HEK293 (cell line): ENCODE measurements at regions not wholly inside any gene's neighbourhood (a gene's known extent, or its start where the extent isn't known, plus 50 kb on each side); places are given as distances from the start of the nearest gene placed in this dataset.

Experiments
- CTCF ChIA-PET: fragments of 350-600 bp; formaldehyde crosslinking; extraction: SDS; loops from one replicate; lab custom pipeline; 2021; ENCODE audit warnings: antibody characterized with exemption; lab: Yijun Ruan, JAX
- POLR2A ChIA-PET: fragments of 300-600 bp; formaldehyde crosslinking; extraction: SDS; loops from one replicate; lab custom pipeline; 2020; ENCODE audit warnings: antibody characterized with exemption, inconsistent platforms; lab: Yijun Ruan, JAX
- H3K27ac ChIP-seq: fragments of 200-500 bp; sonication (Bioruptor generic); 2 replicates; pipeline ENCODE4 v1.5.1; 2014; ENCODE audit warnings: low read depth, low read length, control low read depth, inconsistent platforms; ENCODE audit errors: extremely low read depth
- H3K36me3 ChIP-seq, 2 experiments: fragments of 200-500 bp in 1 of 2; sonication (Bioruptor generic) in 1 of 2; 1 replicate in 1 of 2; 2 replicates in 1 of 2; pipeline ENCODE4 v1.5.1; 2014 to 2017; ENCODE audit warnings: inconsistent platforms in 2 of 2, low read length in 2 of 2; ENCODE audit not compliant: control insufficient read depth in 2 of 2, insufficient read depth in 1 of 2
- H3K4me1 ChIP-seq: fragments of 200-500 bp; sonication (Bioruptor generic); 2 replicates; pipeline ENCODE4 v1.5.1; 2014; ENCODE audit warnings: mild to moderate bottlenecking, low read length, inconsistent platforms; ENCODE audit not compliant: control insufficient read depth, insufficient read depth
- H3K4me3 ChIP-seq: 2 replicates; pipeline ENCODE4 v1.5.1; 2011; ENCODE audit warnings: low read depth, mild to moderate bottlenecking, control low read depth, low read length, moderate library complexity
- H3K9me3 ChIP-seq: fragments of 200-500 bp; sonication (Bioruptor generic); 2 replicates; pipeline ENCODE4 v1.5.1; 2014; ENCODE audit warnings: low read depth, low read length, inconsistent platforms; ENCODE audit not compliant: control insufficient read depth, insufficient read depth
- AEBP2 ChIP-seq: fragments of 450-650 bp; formaldehyde crosslinking; IDR thresholded peaks from 2 replicates; pipeline ENCODE4 v1.5.1; 2016; ENCODE audit warnings: missing biosample characterization, missing genetic modification characterization, borderline replicate concordance
- EGR2 ChIP-seq: fragments of 450-650 bp; formaldehyde crosslinking; IDR thresholded peaks from 2 replicates; pipeline ENCODE4 v1.5.1; 2016; ENCODE audit warnings: low read depth, missing biosample characterization, missing genetic modification characterization
- ELK4 ChIP-seq: IDR thresholded peaks from 2 replicates; pipeline ENCODE4 v1.6.1; 2011; ENCODE audit warnings: mild to moderate bottlenecking, low read depth, low read length, borderline replicate concordance
- MEIS1 ChIP-seq: sonication (generic); formaldehyde crosslinking; IDR thresholded peaks from 2 replicates; pipeline ENCODE4 v1.8.1; 2022; ENCODE audit warnings: missing genetic modification reagents, mild to moderate bottlenecking, borderline replicate concordance
- OSR2 ChIP-seq: fragments of 450-650 bp; formaldehyde crosslinking; IDR thresholded peaks from 2 replicates; pipeline ENCODE4 v1.5.1; 2016; ENCODE audit warnings: missing biosample characterization, missing genetic modification characterization
- TRIM28 ChIP-seq: IDR thresholded peaks from 2 replicates; pipeline ENCODE4 v1.6.1; 2011; ENCODE audit warnings: low read length, control low read depth, borderline replicate concordance
- ZBTB20 ChIP-seq: fragments of 450-650 bp; formaldehyde crosslinking; IDR thresholded peaks from 2 replicates; pipeline ENCODE4 v1.5.1; 2016; ENCODE audit warnings: missing biosample characterization, missing genetic modification characterization
- ZNF114 ChIP-seq: fragments of 450-650 bp; formaldehyde crosslinking; IDR thresholded peaks from 2 replicates; pipeline ENCODE4 v1.5.0; 2017; ENCODE audit warnings: missing biosample characterization, missing genetic modification characterization
- ZNF133 ChIP-seq: fragments of 450-650 bp; formaldehyde crosslinking; IDR thresholded peaks from 2 replicates; pipeline ENCODE4 v1.5.1; 2016; ENCODE audit warnings: missing biosample characterization, missing genetic modification characterization
- ZNF174 ChIP-seq: fragments of 450-650 bp; formaldehyde crosslinking; IDR thresholded peaks from 2 replicates; pipeline ENCODE4 v1.5.0; 2017; ENCODE audit warnings: missing biosample characterization, mild to moderate bottlenecking, missing genetic modification characterization
- ZNF175 ChIP-seq: fragments of 450-650 bp; formaldehyde crosslinking; IDR thresholded peaks from 2 replicates; pipeline ENCODE4 v1.5.1; 2016; ENCODE audit warnings: missing biosample characterization, missing genetic modification characterization
- ZNF221 ChIP-seq: fragments of 450-650 bp; formaldehyde crosslinking; IDR thresholded peaks from 2 replicates; pipeline ENCODE4 v1.5.1; 2017; ENCODE audit warnings: missing biosample characterization, missing genetic modification characterization, borderline replicate concordance
- ZNF311 ChIP-seq: fragments of 450-650 bp; formaldehyde crosslinking; IDR thresholded peaks from 2 replicates; pipeline ENCODE4 v1.5.1; 2017; ENCODE audit warnings: missing biosample characterization, missing genetic modification characterization, borderline replicate concordance
- ZNF324 ChIP-seq: fragments of 450-650 bp; formaldehyde crosslinking; IDR thresholded peaks from 2 replicates; pipeline ENCODE4 v1.5.1; 2016; ENCODE audit warnings: missing biosample characterization, missing genetic modification characterization
- ZNF350 ChIP-seq: fragments of 450-650 bp; formaldehyde crosslinking; IDR thresholded peaks from 2 replicates; pipeline ENCODE4 v1.5.0; 2017; ENCODE audit warnings: missing biosample characterization, mild to moderate bottlenecking, missing genetic modification characterization
- ZNF394 ChIP-seq: fragments of 450-650 bp; formaldehyde crosslinking; IDR thresholded peaks from 2 replicates; pipeline ENCODE4 v1.5.1; 2016; ENCODE audit warnings: missing biosample characterization, missing genetic modification characterization, mild to moderate bottlenecking, moderate library complexity, borderline replicate concordance
- ZNF416 ChIP-seq: fragments of 450-650 bp; formaldehyde crosslinking; IDR thresholded peaks from 2 replicates; pipeline ENCODE4 v1.5.1; 2016; ENCODE audit warnings: missing biosample characterization, missing genetic modification characterization
- ZNF426 ChIP-seq: fragments of 450-650 bp; formaldehyde crosslinking; IDR thresholded peaks from 2 replicates; pipeline ENCODE4 v1.5.1; 2017; ENCODE audit warnings: missing biosample characterization, missing genetic modification characterization, mild to moderate bottlenecking, inconsistent platforms, moderate library complexity
- ZNF48 ChIP-seq: fragments of 450-650 bp; formaldehyde crosslinking; IDR thresholded peaks from 2 replicates; pipeline ENCODE4 v1.5.1; 2016; ENCODE audit warnings: missing biosample characterization, missing genetic modification characterization
- ZNF501 ChIP-seq: fragments of 450-650 bp; formaldehyde crosslinking; IDR thresholded peaks from 2 replicates; pipeline ENCODE4 v1.5.1; 2016; ENCODE audit warnings: missing biosample characterization, missing genetic modification characterization
- ZNF837 ChIP-seq: fragments of 450-650 bp; formaldehyde crosslinking; IDR thresholded peaks from 2 replicates; pipeline ENCODE4 v1.5.1; 2016; ENCODE audit warnings: missing biosample characterization, missing genetic modification characterization
- TF ChIP-seq, protein P1 (sequence below): fragments of 450-650 bp; formaldehyde crosslinking; optimal IDR thresholded peaks from 2 replicates; pipeline ENCODE3; 2016; ENCODE audit warnings: missing biosample characterization, mild to moderate bottlenecking, missing genetic modification characterization

DNA sequence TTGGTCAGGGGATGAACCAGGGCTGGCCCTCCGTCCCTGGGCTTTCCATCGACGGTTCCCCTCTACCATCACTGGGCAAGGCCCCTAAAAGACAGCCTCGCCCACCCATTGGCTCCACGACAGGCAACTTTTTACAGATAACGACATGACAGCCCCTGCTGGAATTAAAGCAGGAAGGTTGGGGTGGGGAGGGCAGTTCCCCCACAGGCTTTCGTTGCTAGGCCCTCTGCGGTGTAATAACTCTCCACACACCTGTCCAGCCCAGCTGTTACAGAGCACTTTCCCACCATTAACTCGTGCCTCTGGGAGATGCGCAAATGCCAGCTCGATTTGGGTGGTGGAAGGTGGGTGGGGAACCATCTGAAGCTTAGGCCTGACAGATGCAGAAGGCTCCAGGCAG is 264.2 kb upstream of the TLE3 start:
- ChIA-PET POLR2A (no interaction called here), CTCF (interaction anchor here (0.6 to 1.6 kb wide), 5 partner anchors 27 to 1229 kb away, joined by 3 to 5 read pairs (median 3); no protein-coding TSS in a partner anchor)
- H3K4me3 ChIP-seq, result no peak overlapping the region
- H3K27ac ChIP-seq, result no peak overlapping the region
- H3K4me1 ChIP-seq, result no peaks in the 10 kb centered on the region
- H3K36me3 ChIP-seq, result no peaks in the 10 kb centered on the region
- no peaks in the 10 kb centered on the region for H3K9me3 ChIP-seq
- TF ChIP-seq ZNF114 (tag by site-specific recombination), result no peak
- no peak for TF ChIP-seq ZNF416
- TF ChIP-seq ZBTB20 (tag by site-specific recombination), result no peak

DNA sequence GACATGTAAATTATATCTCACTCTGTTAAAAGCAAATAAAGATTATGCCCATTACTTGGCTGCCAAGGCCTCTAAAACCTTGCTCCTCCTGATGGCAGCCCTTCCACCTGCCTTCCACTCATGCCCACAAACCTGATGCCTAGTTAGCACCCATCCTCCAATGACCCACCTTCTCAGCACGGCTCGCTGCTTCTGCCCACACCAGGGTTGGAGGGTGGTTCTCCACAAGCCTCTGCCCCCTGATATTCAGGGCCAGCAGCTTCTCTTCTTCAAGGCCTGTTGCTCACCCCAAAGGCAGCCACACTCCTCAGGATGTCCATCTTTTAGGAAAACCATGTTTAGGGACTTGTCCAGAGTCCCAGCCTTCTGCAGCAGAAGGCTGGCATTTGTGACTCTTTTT is 263.4 kb upstream of the TLE3 start:
- no peak overlapping the region for H3K4me3 ChIP-seq
- CTCF ChIA-PET, result no interaction called here

DNA sequence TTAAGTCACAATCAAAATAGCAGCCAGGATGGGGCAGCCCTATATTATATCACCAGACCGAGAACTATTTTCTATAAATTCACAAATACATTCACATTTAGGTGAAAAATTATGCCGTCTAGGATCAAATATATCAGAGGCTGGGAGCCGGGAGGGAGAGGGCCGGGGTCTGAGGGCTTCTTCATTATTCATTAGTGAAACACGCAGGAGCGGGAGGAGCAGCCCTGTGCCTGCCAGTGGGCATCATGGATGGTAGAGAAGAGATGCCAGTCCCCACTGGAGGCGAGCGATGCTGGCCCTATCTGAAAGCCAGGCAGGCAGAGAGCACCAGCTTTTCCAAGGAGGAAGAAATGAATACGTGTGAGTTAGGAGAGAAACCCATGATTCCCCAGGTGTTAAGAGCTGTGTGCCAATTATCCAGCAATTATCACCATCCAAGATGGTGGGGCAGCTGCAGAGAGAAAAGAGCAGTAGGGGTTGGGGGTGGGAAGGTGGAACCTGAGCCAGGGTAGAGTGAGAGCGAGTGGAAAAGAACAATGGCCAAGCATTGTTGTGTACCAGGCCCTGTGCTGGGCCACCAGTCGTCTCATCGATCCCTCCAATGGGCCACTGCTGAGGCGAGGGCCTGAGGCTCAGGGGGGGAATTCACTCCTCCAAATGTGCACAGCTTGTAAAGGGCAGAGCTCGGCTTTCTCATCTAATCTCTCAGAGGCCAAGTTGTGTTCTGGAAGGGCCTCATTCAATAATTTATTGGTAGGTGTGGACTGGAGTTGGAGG is 261.3 kb upstream of the TLE3 start:
- ChIA-PET POLR2A (no interaction called here), CTCF (interaction anchor here (0.6 to 1.2 kb wide), 5 partner anchors 10 to 882 kb away, joined by 3 to 4 read pairs (median 3); no protein-coding TSS in a partner anchor)

More for the DNA sequence above, 263.4 kb upstream of the TLE3 start:
- TF ChIP-seq ZNF311 (tag by site-specific recombination), result no peak
- TF ChIP-seq, protein P1, sequence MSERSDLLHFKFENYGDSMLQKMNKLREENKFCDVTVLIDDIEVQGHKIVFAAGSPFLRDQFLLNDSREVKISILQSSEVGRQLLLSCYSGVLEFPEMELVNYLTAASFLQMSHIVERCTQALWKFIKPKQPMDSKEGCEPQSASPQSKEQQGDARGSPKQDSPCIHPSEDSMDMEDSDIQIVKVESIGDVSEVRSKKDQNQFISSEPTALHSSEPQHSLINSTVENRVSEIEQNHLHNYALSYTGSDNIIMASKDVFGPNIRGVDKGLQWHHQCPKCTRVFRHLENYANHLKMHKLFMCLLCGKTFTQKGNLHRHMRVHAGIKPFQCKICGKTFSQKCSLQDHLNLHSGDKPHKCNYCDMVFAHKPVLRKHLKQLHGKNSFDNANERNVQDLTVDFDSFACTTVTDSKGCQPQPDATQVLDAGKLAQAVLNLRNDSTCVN (tag by site-specific recombination), result no peak
- TF ChIP-seq ZBTB20 (tag by site-specific recombination), result no peak
- TF ChIP-seq ZNF175 (tag by site-specific recombination), result no peak
- TF ChIP-seq TRIM28, result no peak
- TF ChIP-seq OSR2 (tag by site-specific recombination), result no peak
- no peak for TF ChIP-seq ZNF426 (tag by site-specific recombination)
- no peak overlapping the region for H3K27ac ChIP-seq
- no peaks in the 10 kb centered on the region for H3K9me3 ChIP-seq
- POLR2A ChIA-PET, result no interaction called here
- H3K36me3 ChIP-seq, result no peaks in the 10 kb centered on the region
- no peaks in the 10 kb centered on the region for H3K4me1 ChIP-seq

More for the DNA sequence above, 261.3 kb upstream of the TLE3 start:
- no peaks in the 10 kb centered on the region for H3K36me3 ChIP-seq
- H3K9me3 ChIP-seq, result no peaks in the 10 kb centered on the region
- no peaks in the 10 kb centered on the region for H3K4me1 ChIP-seq
- TF ChIP-seq ZNF394 (tag by site-specific recombination) (no peak), ZNF48 (no peak), ZNF837 (tag by site-specific recombination) (no peak), ZNF501 (no peak), ELK4 (no peak), OSR2 (tag by site-specific recombination) (no peak), ZNF350 (tag by site-specific recombination) (no peak), ZNF174 (tag by site-specific recombination) (no peak), ZNF221 (tag by site-specific recombination) (no peak), MEIS1 (CRISPR knock-in tag) (no peak), AEBP2 (tag by site-specific recombination) (no peak), EGR2 (tag by site-specific recombination) (no peak), ZNF133 (tag by site-specific recombination) (no peak), ZNF324 (tag by site-specific recombination) (no peak)
- TF ChIP-seq, all 188 proteins: peak for 0
- Histone ChIP-seq H3K4me3 (no peak overlapping the region), H3K27ac (no peak overlapping the region)
